Skeletal muscle satellite cell (primary cell): ENCODE measurements at regions not wholly inside any gene's neighbourhood (a gene's known extent, or its start where the extent isn't known, plus 50 kb on each side); places are given as distances from the start of the nearest gene placed in this dataset.
"Not testable (repeated sequence)": the region's sequence is repeated elsewhere in the genome, so short reads cannot be mapped to it uniquely, and the experiment has no call there.

Experiments used
- H3K27me3 ChIP-seq: 2 replicates; pipeline ENCODE4 v1.7.0; 2013; ENCODE audit warnings: low read length; ENCODE audit not compliant: control insufficient read depth, insufficient read depth
- H3K36me3 ChIP-seq: 2 replicates; pipeline ENCODE4 v1.7.0; 2013; ENCODE audit warnings: mild to moderate bottlenecking, control low read depth, low read length; ENCODE audit not compliant: insufficient read depth
- H3K4me1 ChIP-seq: 2 replicates; pipeline ENCODE4 v1.7.0; 2013; ENCODE audit warnings: low read length; ENCODE audit not compliant: control insufficient read depth, insufficient read depth
- H3K4me2 ChIP-seq: 2 replicates; pipeline ENCODE4 v1.7.0; 2013; ENCODE audit warnings: mild to moderate bottlenecking, low read length
- H3K4me3 ChIP-seq: 2 replicates; pipeline ENCODE4 v1.7.0; 2013; ENCODE audit warnings: low read length
- H3K9ac ChIP-seq: 2 replicates; pipeline ENCODE4 v1.7.0; 2013; ENCODE audit warnings: mild to moderate bottlenecking, low read depth, low read length, moderate library complexity
- H3K9me3 ChIP-seq: replicated peaks from 2 replicates; pipeline ENCODE4 v1.7.0; 2013; ENCODE audit warnings: mild to moderate bottlenecking, control low read depth, low read length

DNA sequence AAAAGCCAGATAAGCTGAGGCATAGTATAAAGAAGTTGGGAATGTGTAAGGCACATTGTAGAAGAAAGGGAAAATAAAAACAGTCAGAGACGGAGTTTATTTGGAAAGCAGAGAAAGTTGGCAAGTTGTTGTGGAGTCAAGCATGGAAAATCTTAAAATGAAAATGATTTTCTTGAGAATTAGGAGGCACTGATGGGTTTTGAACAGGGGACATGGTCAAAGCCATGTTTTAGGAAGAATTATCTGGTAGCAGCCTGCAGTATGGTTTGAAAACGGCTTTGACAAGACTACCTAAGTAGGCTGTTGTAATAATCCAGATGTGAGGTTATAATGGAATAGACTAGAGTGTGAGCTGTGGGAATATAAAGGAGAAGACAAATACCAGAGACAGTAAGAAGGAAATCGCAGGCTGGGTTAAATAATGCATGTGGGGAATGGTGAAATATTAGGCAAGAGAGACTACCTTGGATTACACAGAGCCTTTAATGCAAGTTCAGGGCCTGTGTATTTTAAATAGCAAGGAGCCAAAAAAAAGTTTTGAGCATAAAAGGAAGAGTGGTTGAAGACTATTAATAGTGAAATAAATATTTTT is 130.4 kb upstream of the MEOX2 start:
- H3K9me3 ChIP-seq, result no peaks in the 10 kb centered on the region
- H3K9ac ChIP-seq, result no peak overlapping the region
- H3K4me1 ChIP-seq, result no peaks in the 10 kb centered on the region
- H3K4me2 ChIP-seq, result no peak overlapping the region
- no peak overlapping the region for H3K4me3 ChIP-seq
- no peaks in the 10 kb centered on the region for H3K27me3 ChIP-seq
- no peaks in the 10 kb centered on the region for H3K36me3 ChIP-seq

DNA sequence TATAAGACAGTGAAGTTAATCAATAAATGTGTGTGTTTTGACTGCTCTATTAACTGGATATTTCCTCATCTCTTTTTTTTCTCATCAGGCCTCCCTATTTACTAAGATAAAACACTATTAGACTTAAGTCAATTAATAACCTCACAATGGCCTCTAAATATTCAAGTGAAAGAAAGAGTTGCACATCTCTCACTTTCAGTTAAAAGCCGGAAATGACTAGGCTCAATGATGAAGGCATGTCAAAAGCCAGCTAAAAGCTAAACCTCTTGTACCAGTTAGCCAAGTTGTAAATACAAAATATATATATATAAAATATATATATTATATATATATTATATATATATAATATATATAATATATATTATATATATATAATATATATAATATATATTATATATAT is 127.0 kb upstream of the MEOX2 start:
- no peaks in the 10 kb centered on the region for H3K4me1 ChIP-seq
- no peaks in the 10 kb centered on the region for H3K27me3 ChIP-seq
- no peak overlapping the region for H3K4me2 ChIP-seq
- H3K4me3 ChIP-seq, result no peak overlapping the region
- no peaks in the 10 kb centered on the region for H3K36me3 ChIP-seq
- H3K9me3 ChIP-seq, result no peaks in the 10 kb centered on the region
- H3K9ac ChIP-seq, result no peak overlapping the region

DNA sequence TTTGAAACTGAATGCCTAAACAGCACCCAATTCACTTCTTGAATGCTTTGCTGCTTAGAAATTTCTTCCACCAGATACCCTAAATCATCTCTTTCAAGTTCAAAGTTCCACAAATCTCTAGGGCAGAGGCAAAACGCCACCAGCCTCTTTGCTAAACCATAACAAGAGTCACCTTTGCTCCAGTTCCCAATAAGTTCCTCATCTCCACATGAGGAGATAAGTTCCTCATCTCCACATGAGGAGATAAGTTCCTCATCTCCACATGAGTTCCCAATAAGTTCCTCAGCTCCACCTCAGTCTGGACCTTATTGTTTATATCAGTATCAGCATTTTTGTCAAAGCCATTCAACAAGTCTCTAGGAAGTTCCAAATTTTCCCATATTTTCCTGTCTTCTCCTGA is 123.9 kb upstream of the MEOX2 start:
- not testable (repeated sequence) for H3K9ac ChIP-seq, H3K4me2 ChIP-seq, H3K27me3 ChIP-seq, H3K4me3 ChIP-seq, H3K9me3 ChIP-seq, H3K36me3 ChIP-seq, H3K4me1 ChIP-seq

GRCh38 chr7:15809936-15810335 is 123.5 kb upstream of the MEOX2 start:
- not testable (repeated sequence) for H3K9me3 ChIP-seq, H3K27me3 ChIP-seq, H3K36me3 ChIP-seq, H3K4me3 ChIP-seq, H3K9ac ChIP-seq, H3K4me2 ChIP-seq, H3K4me1 ChIP-seq

- H3K9me3 ChIP-seq, result no peaks in the 10 kb centered on the region
- no peak overlapping the region for H3K9ac ChIP-seq
Observed at GRCh38 chr7:15805891-15806290, 119.4 kb upstream of the MEOX2 start.

DNA sequence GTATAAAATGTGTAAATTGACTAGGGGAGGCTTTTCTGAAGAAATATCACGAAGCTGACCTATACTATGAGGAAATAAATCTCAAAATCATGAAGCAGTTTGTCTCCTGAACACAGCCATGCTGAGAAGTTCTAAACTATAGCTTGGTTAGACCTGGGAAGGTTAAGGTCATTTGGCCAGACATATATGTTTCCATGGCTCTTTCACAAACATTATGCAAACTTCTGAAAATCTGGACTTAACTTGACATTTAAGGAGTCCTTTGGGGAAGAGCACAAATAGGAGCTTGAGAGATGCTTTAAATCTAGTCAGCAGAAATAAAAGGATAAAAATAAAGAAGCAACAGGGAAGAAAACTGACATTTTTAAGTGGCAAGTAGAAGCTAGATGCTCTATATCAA is 115.9 kb upstream of the MEOX2 start:
- Histone ChIP-seq H3K27me3 (no peaks in the 10 kb centered on the region), H3K36me3 (no peaks in the 10 kb centered on the region), H3K4me2 (no peak overlapping the region), H3K4me1 (peaks cover 7% of the 10 kb centered on the region), H3K4me3 (no peak overlapping the region), H3K9ac (no peak overlapping the region), H3K9me3 (no peaks in the 10 kb centered on the region)

More at GRCh38 chr7:15805891-15806290, 119.4 kb upstream of the MEOX2 start:
- Histone ChIP-seq H3K36me3 (no peaks in the 10 kb centered on the region), H3K4me2 (no peak overlapping the region), H3K27me3 (no peaks in the 10 kb centered on the region), H3K4me3 (no peak overlapping the region), H3K4me1 (peaks cover 6% of the 10 kb centered on the region)

DNA sequence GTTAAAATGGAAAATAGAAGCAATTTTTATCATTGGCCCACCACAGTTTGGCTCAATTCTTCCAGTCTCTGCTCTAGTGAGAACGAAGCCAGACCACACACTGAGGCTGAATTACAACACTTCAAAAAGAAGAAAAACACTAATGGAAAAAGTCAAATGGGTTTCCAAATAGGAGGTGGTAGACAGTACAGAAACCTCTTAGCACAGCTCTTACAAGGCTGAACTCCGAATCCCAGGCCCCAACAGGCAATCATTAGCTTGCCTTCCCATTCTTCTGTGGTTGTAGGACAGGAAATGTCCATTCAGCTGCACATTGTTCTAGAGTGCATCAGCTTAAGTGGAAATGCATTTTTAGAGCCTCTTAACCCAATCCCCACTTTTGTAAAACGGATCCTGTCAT is 115.1 kb upstream of the MEOX2 start:
- Histone ChIP-seq H3K9ac (no peak overlapping the region), H3K36me3 (no peaks in the 10 kb centered on the region), H3K4me1 (peaks cover 7% of the 10 kb centered on the region), H3K4me2 (no peak overlapping the region), H3K27me3 (no peaks in the 10 kb centered on the region), H3K4me3 (no peak overlapping the region), H3K9me3 (no peaks in the 10 kb centered on the region)

GRCh38 chr7:15801041-15801440 is 114.6 kb upstream of the MEOX2 start:
- H3K4me3 ChIP-seq, result no peak overlapping the region
- no peaks in the 10 kb centered on the region for H3K27me3 ChIP-seq
- H3K4me1 ChIP-seq, result peaks cover 7% of the 10 kb centered on the region
- no peak overlapping the region for H3K4me2 ChIP-seq
- H3K9me3 ChIP-seq, result no peaks in the 10 kb centered on the region
- no peaks in the 10 kb centered on the region for H3K36me3 ChIP-seq
- H3K9ac ChIP-seq, result no peak overlapping the region

GRCh38 chr7:15798081-15798480 is 111.6 kb upstream of the MEOX2 start:
- Histone ChIP-seq H3K9me3 (no peaks in the 10 kb centered on the region), H3K4me3 (no peak overlapping the region), H3K4me2 (no peak overlapping the region), H3K27me3 (no peaks in the 10 kb centered on the region), H3K4me1 (peaks cover 7% of the 10 kb centered on the region), H3K36me3 (no peaks in the 10 kb centered on the region), H3K9ac (no peak overlapping the region)

GRCh38 chr7:15795393-15795792 is 108.9 kb upstream of the MEOX2 start:
- H3K27me3 ChIP-seq, result no peaks in the 10 kb centered on the region
- no peaks in the 10 kb centered on the region for H3K9me3 ChIP-seq
- H3K36me3 ChIP-seq, result no peaks in the 10 kb centered on the region

DNA sequence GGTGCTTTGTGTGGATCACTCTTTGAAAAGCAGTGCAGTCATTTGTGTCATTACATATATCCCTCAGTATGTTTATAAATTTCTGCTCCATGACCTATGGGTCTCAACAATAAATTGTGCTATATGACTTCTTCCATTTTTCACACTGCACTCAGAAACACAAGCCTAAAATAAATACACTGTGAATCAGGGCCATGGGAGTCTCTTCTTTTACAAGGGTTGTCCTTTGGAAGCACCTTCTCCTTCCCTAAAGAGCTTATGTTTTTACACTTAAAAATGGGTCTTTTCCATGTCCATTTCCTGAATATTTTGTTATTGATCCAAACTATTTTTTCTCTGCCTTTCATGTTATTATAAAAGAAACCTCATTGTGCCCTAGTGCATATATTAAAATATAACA is 108.3 kb upstream of the MEOX2 start:
- Histone ChIP-seq H3K4me1 (no peaks in the 10 kb centered on the region), H3K4me2 (no peak overlapping the region), H3K36me3 (no peaks in the 10 kb centered on the region), H3K27me3 (no peaks in the 10 kb centered on the region), H3K4me3 (no peak overlapping the region), H3K9ac (no peak overlapping the region), H3K9me3 (no peaks in the 10 kb centered on the region)

More at GRCh38 chr7:15795393-15795792, 108.9 kb upstream of the MEOX2 start:
- Histone ChIP-seq H3K4me1 (no peaks in the 10 kb centered on the region), H3K9ac (no peak overlapping the region), H3K4me2 (no peak overlapping the region), H3K4me3 (no peak overlapping the region)

GRCh38 chr7:15784694-15785030 is 98.2 kb upstream of the MEOX2 start:
- H3K4me1 ChIP-seq, result no peaks in the 10 kb centered on the region
- no peak overlapping the region for H3K4me3 ChIP-seq
- H3K36me3 ChIP-seq, result no peaks in the 10 kb centered on the region
- no peaks in the 10 kb centered on the region for H3K27me3 ChIP-seq
- no peaks in the 10 kb centered on the region for H3K9me3 ChIP-seq
- no peak overlapping the region for H3K4me2 ChIP-seq
- no peak overlapping the region for H3K9ac ChIP-seq
